Vagina (tissue), 2 donors: ENCODE measurements at regions not wholly inside any gene's neighbourhood (a gene's known extent, or its start where the extent isn't known, plus 50 kb on each side); places are given as distances from the start of the nearest gene placed in this dataset.

Experiments used
- POLR2A ChIP-seq, 2 donors: fragments of 450-650 bp; IDR thresholded peaks; one replicate each; pipeline ENCODE4 v1.6.1; 2017; ENCODE audit warnings: antibody characterized with exemption in 2 of 2, mild to moderate bottlenecking in 2 of 2, moderate library complexity in 2 of 2
- POLR2AphosphoS5 ChIP-seq, 2 donors: sonication (generic); formaldehyde crosslinking; IDR thresholded peaks; one replicate each; pipeline ENCODE4 v1.9.0; 2017; ENCODE audit warnings: antibody characterized with exemption in 2 of 2, mild to moderate bottlenecking in 2 of 2, low read depth in 1 of 2; ENCODE audit not compliant: insufficient read depth in 1 of 2

DNA sequence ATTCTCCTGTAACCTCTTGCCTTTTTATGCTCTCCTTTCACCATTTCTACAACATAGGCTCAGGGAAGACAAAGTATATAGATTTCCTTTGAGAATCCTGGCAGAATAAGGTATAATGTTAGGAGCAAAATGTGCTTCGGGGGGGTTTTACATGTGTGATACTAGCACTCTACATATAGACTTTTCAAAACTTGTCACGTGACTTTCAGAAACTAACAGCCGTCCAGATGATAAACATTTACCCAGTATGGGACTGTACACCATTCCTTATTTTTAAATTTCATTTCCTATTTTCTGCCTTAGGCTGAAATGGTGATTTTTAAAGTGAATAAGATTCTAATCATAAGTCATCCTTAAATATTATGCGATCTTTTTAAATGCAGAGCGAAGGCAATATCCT is 420.4 kb upstream of the PITX2 start:
- TF ChIP-seq POLR2A (IDR thresholded peaks at IDR 0.05) (no peak), POLR2AphosphoS5 (IDR thresholded peaks at IDR 0.05; ENCODE audit: insufficient read depth in 1 of 2, low read depth in 1 of 2) (no peak)
